Naive thymus-derived CD4-positive, alpha-beta T cell (primary cell): ENCODE measurements at regions not wholly inside any gene's neighbourhood (a gene's known extent, or its start where the extent isn't known, plus 50 kb on each side); places are given as distances from the start of the nearest gene placed in this dataset.

ENCODE experiments used
- ATAC-seq: fragments of 150-1000 bp; cut with Tn5 transposase; 2 replicates; pipeline ENCODE4 v1.10.0; 2021; ENCODE audit warnings: mild to moderate bottlenecking, moderate library complexity
- CTCF ChIA-PET: fragments of 350-600 bp; sonication (Branson Sonifier 250); formaldehyde crosslinking; loops from one replicate; lab custom pipeline; 2021; ENCODE audit warnings: antibody characterized with exemption; lab: Charles Lee
- POLR2A ChIA-PET: fragments of 350-600 bp; sonication (Branson Sonifier 250); formaldehyde crosslinking; loops from one replicate; lab custom pipeline; 2021; ENCODE audit warnings: antibody characterized with exemption, inconsistent platforms; lab: Charles Lee
- DNase-seq, 9 donors: peaks; one replicate each; pipeline versions ENCODE4 v3.0.0 to v3.0.0-alpha.2; 2020 to 2022; ENCODE audit warnings: mixed read lengths in 1 of 9
- H3K27ac ChIP-seq: one replicate; pipeline ENCODE4 v1.7.0; 2013; ENCODE audit warnings: mild to moderate bottlenecking, low read depth, low read length, moderate library complexity
- H3K27me3 ChIP-seq, 2 donors: one replicate each; pipeline ENCODE4 v1.7.0; 2013; ENCODE audit warnings: low read length in 2 of 2, mild to moderate bottlenecking in 2 of 2, moderate library complexity in 2 of 2; ENCODE audit not compliant: control insufficient read depth in 2 of 2, insufficient read depth in 2 of 2
- H3K36me3 ChIP-seq, 3 experiments: 1 replicate in 2 of 3; 2 replicates in 1 of 3; pipeline ENCODE4 v1.7.0; 2013; ENCODE audit warnings: low read length in 3 of 3, mild to moderate bottlenecking in 3 of 3, moderate library complexity in 1 of 3; ENCODE audit not compliant: insufficient read depth in 3 of 3, control insufficient read depth in 2 of 3
- H3K4me1 ChIP-seq, 2 donors: one replicate each; pipeline ENCODE4 v1.7.0; 2013; ENCODE audit warnings: low read length in 2 of 2, mild to moderate bottlenecking in 2 of 2, moderate library complexity in 1 of 2; ENCODE audit not compliant: control insufficient read depth in 2 of 2, insufficient read depth in 2 of 2
- H3K4me3 ChIP-seq: 2 replicates; pipeline ENCODE4 v1.7.0; 2013; ENCODE audit warnings: mild to moderate bottlenecking, low read length
- H3K9me3 ChIP-seq, 3 experiments: 1 replicate in 2 of 3; 2 replicates in 1 of 3; pipeline ENCODE4 v1.7.0; 2013; ENCODE audit warnings: low read length in 3 of 3; ENCODE audit not compliant: control insufficient read depth in 2 of 3
- H3K27ac Mint-ChIP-seq, 9 donors: one replicate each; pipeline ENCODE4 v1.8.0; 2020 to 2022; ENCODE audit warnings: mixed read lengths in 9 of 9, mild to moderate bottlenecking in 8 of 9, moderate library complexity in 5 of 9, inconsistent platforms in 2 of 9
- H3K27me3 Mint-ChIP-seq, 5 donors: one replicate each; pipeline ENCODE4 v1.8.0; 2021 to 2022; ENCODE audit warnings: mixed read lengths in 5 of 5, mild to moderate bottlenecking in 1 of 5
- H3K36me3 Mint-ChIP-seq, 5 donors: one replicate each; pipeline ENCODE4 v1.8.0; 2020 to 2022; ENCODE audit warnings: mixed read lengths in 5 of 5, mild to moderate bottlenecking in 3 of 5, inconsistent platforms in 1 of 5
- H3K4me1 Mint-ChIP-seq, 7 donors: one replicate each; pipeline ENCODE4 v1.8.0; 2020 to 2022; ENCODE audit warnings: mixed read lengths in 7 of 7, mild to moderate bottlenecking in 3 of 7, inconsistent platforms in 1 of 7
- H3K4me3 Mint-ChIP-seq, 10 donors: one replicate each; pipeline ENCODE4 v1.8.0; 2020 to 2022; ENCODE audit warnings: mild to moderate bottlenecking in 10 of 10, mixed read lengths in 10 of 10, moderate library complexity in 6 of 10, inconsistent platforms in 2 of 10
- H3K9me3 Mint-ChIP-seq, 11 donors: one replicate each; pipeline ENCODE4 v1.8.0; 2020 to 2022; ENCODE audit warnings: mixed read lengths in 11 of 11, mild to moderate bottlenecking in 4 of 11, inconsistent platforms in 1 of 11, moderate library complexity in 1 of 11
- intact Hi-C, 2 donors: fragments of 100-400 bp; cut with micrococcal nuclease; formaldehyde crosslinking; loops; one replicate each; pipeline ENCODE4 v1.15.1; 2023

- Histone ChIP-seq H3K36me3 (no peaks in the 10 kb centered on the region), H3K4me3 (no peak overlapping the region), H3K27ac (no peak overlapping the region), H3K9me3 (no peaks in the 10 kb centered on the region), H3K27me3 (no peaks in the 10 kb centered on the region), H3K4me1 (no peaks in the 10 kb centered on the region)
- POLR2A ChIA-PET = no interaction called here
- no peak overlapping the region for H3K27ac Mint-ChIP-seq
- H3K27me3 Mint-ChIP-seq = no peaks in the 10 kb centered on the region
- intact Hi-C loops = no loop called here
- DNase-seq (no peak), ATAC-seq (no peak)
- CTCF ChIA-PET = no interaction called here
- peaks cover 0 to 15% (median 2%) of the 10 kb centered on the region in 11 donors for H3K9me3 Mint-ChIP-seq
- peaks cover 0 to 15% (median 0%) of the 10 kb centered on the region in 5 donors for H3K36me3 Mint-ChIP-seq
- peaks cover 0 to 15% (median 0%) of the 10 kb centered on the region in 7 donors for H3K4me1 Mint-ChIP-seq
- no peak overlapping the region for H3K4me3 Mint-ChIP-seq
Measured at GRCh38 chr3:106082616-106083015, 213.8 kb upstream of the CBLB start.

- Mint-ChIP-seq H3K27ac (no peak overlapping the region), H3K4me1 (peaks cover 0 to 15% (median 0%) of the 10 kb centered on the region in 7 donors), H3K9me3 (peaks cover 0 to 15% (median 2%) of the 10 kb centered on the region in 11 donors), H3K4me3 (no peak overlapping the region), H3K36me3 (peaks cover 0 to 15% (median 0%) of the 10 kb centered on the region in 5 donors), H3K27me3 (no peaks in the 10 kb centered on the region)
- Histone ChIP-seq H3K27me3 (no peaks in the 10 kb centered on the region), H3K4me1 (no peaks in the 10 kb centered on the region), H3K27ac (no peak overlapping the region), H3K36me3 (no peaks in the 10 kb centered on the region), H3K4me3 (no peak overlapping the region), H3K9me3 (no peaks in the 10 kb centered on the region)
- CTCF ChIA-PET = no interaction called here
- POLR2A ChIA-PET = no interaction called here
- intact Hi-C loops = no loop called here
- ATAC-seq (no peak), DNase-seq (no peak)
Measured at GRCh38 chr3:106083207-106083606, 214.4 kb upstream of the CBLB start.

GRCh38 chr3:106083854-106084253, 215.0 kb upstream of the CBLB start:
- Histone ChIP-seq H3K36me3 (no peaks in the 10 kb centered on the region), H3K27ac (no peak overlapping the region), H3K4me3 (no peak overlapping the region), H3K4me1 (no peaks in the 10 kb centered on the region), H3K27me3 (no peaks in the 10 kb centered on the region), H3K9me3 (no peaks in the 10 kb centered on the region)
- no peak for DNase-seq
- no peak for ATAC-seq
- CTCF ChIA-PET = no interaction called here
- Mint-ChIP-seq H3K27me3 (no peaks in the 10 kb centered on the region), H3K9me3 (peaks cover 0 to 15% (median 2%) of the 10 kb centered on the region in 11 donors), H3K36me3 (peaks cover 0 to 15% (median 0%) of the 10 kb centered on the region in 5 donors), H3K27ac (no peak overlapping the region), H3K4me1 (peaks cover 0 to 15% (median 0%) of the 10 kb centered on the region in 7 donors), H3K4me3 (no peak overlapping the region)
- intact Hi-C loops = no loop called here
- POLR2A ChIA-PET = no interaction called here

GRCh38 chr3:106086038-106086437, 217.2 kb upstream of the CBLB start:
- ATAC-seq (no peak), DNase-seq (no peak)
- CTCF ChIA-PET = no interaction called here
- H3K27ac Mint-ChIP-seq = no peak overlapping the region
- POLR2A ChIA-PET = no interaction called here
- H3K9me3 Mint-ChIP-seq = peaks cover 0 to 9% (median 0%) of the 10 kb centered on the region in 11 donors
- intact Hi-C loops = no loop called here
- H3K4me3 ChIP-seq = no peak overlapping the region
- no peaks in the 10 kb centered on the region for H3K9me3 ChIP-seq
- no peaks in the 10 kb centered on the region for H3K27me3 Mint-ChIP-seq
- no peaks in the 10 kb centered on the region for H3K4me1 ChIP-seq
- no peaks in the 10 kb centered on the region for H3K36me3 ChIP-seq
- no peak overlapping the region for H3K4me3 Mint-ChIP-seq
- H3K27me3 ChIP-seq = no peaks in the 10 kb centered on the region
- no peak overlapping the region for H3K27ac ChIP-seq
- H3K4me1 Mint-ChIP-seq = peaks cover 0 to 15% (median 0%) of the 10 kb centered on the region in 7 donors
- peaks cover 0 to 11% (median 0%) of the 10 kb centered on the region in 5 donors for H3K36me3 Mint-ChIP-seq

GRCh38 chr3:106086636-106087035, 217.8 kb upstream of the CBLB start:
- Histone ChIP-seq H3K4me1 (no peaks in the 10 kb centered on the region), H3K27ac (no peak overlapping the region), H3K4me3 (no peak overlapping the region), H3K36me3 (no peaks in the 10 kb centered on the region), H3K9me3 (no peaks in the 10 kb centered on the region), H3K27me3 (no peaks in the 10 kb centered on the region)
- ChIA-PET CTCF (no interaction called here), POLR2A (no interaction called here)
- intact Hi-C loops = no loop called here
- DNase-seq (no peak), ATAC-seq (no peak)
- Mint-ChIP-seq H3K36me3 (peaks cover 0 to 11% (median 0%) of the 10 kb centered on the region in 5 donors), H3K4me3 (no peak overlapping the region), H3K9me3 (peaks cover 0 to 9% (median 0%) of the 10 kb centered on the region in 11 donors), H3K27me3 (no peaks in the 10 kb centered on the region), H3K4me1 (peaks cover 0 to 15% (median 0%) of the 10 kb centered on the region in 7 donors), H3K27ac (no peak overlapping the region)

GRCh38 chr3:106088304-106088703, 219.5 kb upstream of the CBLB start:
- Mint-ChIP-seq H3K9me3 (peaks cover 0 to 9% (median 0%) of the 10 kb centered on the region in 11 donors), H3K27ac (no peak overlapping the region), H3K36me3 (peaks cover 0 to 11% (median 0%) of the 10 kb centered on the region in 5 donors), H3K4me1 (peaks cover 0 to 2% (median 0%) of the 10 kb centered on the region in 7 donors), H3K27me3 (no peaks in the 10 kb centered on the region), H3K4me3 (no peak overlapping the region)
- ATAC-seq (no peak), DNase-seq (no peak)
- H3K4me1 ChIP-seq = no peaks in the 10 kb centered on the region
- no peaks in the 10 kb centered on the region for H3K9me3 ChIP-seq
- no peaks in the 10 kb centered on the region for H3K27me3 ChIP-seq
- ChIA-PET POLR2A (no interaction called here), CTCF (no interaction called here)
- no peaks in the 10 kb centered on the region for H3K36me3 ChIP-seq
- H3K27ac ChIP-seq = no peak overlapping the region
- intact Hi-C loops = no loop called here
- no peak overlapping the region for H3K4me3 ChIP-seq

GRCh38 chr3:106088899-106089298, 220.1 kb upstream of the CBLB start:
- ATAC-seq (no peak), DNase-seq (no peak)
- H3K27me3 Mint-ChIP-seq = no peaks in the 10 kb centered on the region
- no peaks in the 10 kb centered on the region for H3K4me1 ChIP-seq
- no peaks in the 10 kb centered on the region for H3K27me3 ChIP-seq
- H3K36me3 Mint-ChIP-seq = peaks cover 0 to 11% (median 0%) of the 10 kb centered on the region in 5 donors
- no peaks in the 10 kb centered on the region for H3K36me3 ChIP-seq
- CTCF ChIA-PET = no interaction called here
- H3K9me3 Mint-ChIP-seq = peaks cover 0 to 6% (median 0%) of the 10 kb centered on the region in 11 donors
- peaks cover 0 to 3% (median 0%) of the 10 kb centered on the region in 7 donors for H3K4me1 Mint-ChIP-seq
- no peak overlapping the region for H3K27ac ChIP-seq
- H3K4me3 Mint-ChIP-seq = no peak overlapping the region
- POLR2A ChIA-PET = no interaction called here
- H3K4me3 ChIP-seq = no peak overlapping the region
- intact Hi-C loops = no loop called here
- no peaks in the 10 kb centered on the region for H3K9me3 ChIP-seq
- H3K27ac Mint-ChIP-seq = no peak overlapping the region
